GM19043 (cell line): ENCODE measurements at regions not wholly inside any gene's neighbourhood (a gene's known extent, or its start where the extent isn't known, plus 50 kb on each side); places are given as distances from the start of the nearest gene placed in this dataset.

Experiments
- ATAC-seq: cut with Tn5 transposase; IDR thresholded peaks from one replicate; pipeline ENCODE4 v1.9.1; 2021; ENCODE audit warnings: low read depth; ENCODE audit not compliant: unreplicated experiment

DNA sequence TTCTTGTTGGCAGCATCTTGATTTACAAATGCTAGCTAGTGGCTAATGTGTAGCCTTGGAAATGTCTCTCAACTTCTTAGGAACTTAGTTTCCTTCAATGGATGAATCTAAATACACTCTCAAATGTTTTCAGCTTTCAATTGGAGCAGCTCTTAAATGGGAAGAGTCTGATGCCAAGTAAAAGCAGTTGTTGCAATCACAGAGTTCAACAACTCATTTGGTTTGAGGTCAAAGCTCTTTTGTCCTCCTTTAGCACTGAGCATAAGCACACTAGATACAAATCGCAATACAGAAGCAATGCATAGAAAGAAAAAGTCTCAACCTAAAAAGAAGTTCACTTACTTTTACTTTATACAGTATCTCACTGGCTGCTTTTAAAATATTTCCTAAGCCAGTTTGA lies 986.1 kb upstream of the FLRT2 start:
- ATAC-seq = no peak

DNA sequence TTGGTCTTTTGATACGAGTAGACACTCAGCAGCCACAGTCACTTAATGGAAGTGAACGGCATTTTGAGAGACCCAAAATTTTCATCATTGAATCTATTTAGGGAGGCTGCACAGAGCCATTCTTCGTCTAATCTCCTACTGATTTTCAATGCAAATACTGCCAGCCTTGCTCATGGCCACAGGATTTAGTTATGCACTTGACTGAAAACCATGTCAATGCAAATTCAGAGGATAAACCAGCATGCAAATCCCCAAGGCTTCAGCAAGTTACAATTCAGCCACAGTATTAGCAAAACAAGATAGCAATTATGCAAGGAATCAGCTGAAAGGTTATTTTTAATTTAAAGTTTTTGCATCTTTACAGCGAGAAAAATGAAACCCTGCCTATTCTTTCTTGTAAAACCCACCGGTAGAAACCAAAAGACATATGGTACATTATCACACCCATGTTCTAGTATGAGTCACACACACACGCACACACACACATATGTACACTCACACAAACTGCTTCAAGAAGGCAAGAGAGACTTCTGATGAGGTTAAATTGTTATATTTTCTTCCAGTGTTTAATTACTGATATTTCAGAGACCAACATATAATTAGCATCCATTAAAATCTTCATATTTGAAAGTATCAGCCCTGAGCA lies 985.3 kb upstream of the FLRT2 start:
- no peak for ATAC-seq

DNA sequence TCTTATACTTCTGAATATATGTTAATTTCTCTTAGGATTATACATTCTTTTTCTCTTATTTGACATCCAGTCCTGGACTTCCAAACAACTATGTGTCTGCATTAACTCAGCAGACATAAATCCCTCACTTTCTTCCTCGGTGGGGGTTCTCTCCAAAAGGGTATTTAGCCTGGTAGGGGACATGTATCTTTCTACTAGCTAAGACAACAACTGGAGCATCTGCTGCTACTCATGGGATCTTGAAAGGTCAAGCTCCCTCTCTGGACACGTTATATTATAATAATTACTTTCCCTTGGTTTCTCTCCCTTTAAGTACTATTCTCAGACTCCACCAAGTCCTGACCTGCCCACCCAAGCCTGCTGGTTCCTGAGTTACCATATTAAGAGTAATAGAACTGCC lies 983.7 kb upstream of the FLRT2 start:
- ATAC-seq = no peak

DNA sequence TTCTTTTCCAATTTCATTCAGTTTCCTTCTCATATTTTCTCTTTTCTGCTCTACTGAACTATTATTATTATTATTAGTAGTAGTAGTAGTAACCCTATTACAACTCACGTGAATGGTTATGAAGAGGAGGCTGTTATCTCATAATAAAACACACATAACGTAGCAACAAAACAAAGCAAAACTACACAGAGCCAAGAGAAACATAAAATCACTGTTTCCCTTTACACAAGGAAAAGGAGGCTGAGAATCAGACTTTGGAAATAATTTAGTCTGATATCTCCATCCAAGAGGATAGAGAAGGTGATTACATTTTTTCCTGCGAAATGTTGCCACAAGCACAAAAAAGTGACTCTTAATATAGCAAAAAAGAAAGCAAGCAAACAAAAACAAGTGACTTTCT lies 975.8 kb upstream of the FLRT2 start:
- ATAC-seq = no peak

DNA sequence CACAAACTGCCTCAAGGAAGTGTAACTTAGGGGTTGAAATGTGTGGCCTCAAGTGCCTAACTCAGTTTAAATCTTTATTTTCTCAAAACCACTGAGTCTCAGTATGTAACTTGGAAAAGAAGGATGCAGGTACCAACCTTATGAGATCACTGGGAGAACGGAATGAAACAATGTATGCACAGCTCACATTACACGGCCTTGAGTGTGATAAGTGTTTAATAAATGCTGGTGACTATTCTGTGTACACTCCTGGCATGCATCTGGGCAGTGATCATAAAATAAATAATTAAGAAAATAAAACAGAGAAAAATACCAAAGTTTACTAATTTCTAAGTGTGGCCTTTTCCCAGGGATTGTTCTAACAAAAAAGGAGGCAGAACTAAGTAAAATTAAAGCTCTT lies 974.5 kb upstream of the FLRT2 start:
- no peak for ATAC-seq

DNA sequence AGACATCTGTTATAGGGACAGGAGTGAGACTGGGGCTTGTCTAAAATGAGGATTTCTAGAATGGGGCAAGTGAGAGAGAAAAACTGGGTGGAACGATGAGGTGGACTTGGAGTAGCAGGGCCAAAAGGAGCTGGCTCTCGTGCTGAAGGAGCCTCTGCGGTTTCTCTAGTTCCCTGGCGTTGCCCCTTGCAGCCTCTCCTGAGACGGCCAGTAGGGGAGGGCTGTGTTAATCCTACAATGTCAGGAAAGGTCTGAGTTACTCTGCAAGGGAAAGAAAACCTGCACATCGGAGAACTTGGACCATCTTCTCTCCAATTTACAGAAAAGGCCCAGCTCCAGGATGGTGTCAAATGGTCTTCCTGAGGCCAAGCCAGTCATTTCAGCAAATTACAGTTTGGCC lies 963.8 kb upstream of the FLRT2 start:
- no peak for ATAC-seq

DNA sequence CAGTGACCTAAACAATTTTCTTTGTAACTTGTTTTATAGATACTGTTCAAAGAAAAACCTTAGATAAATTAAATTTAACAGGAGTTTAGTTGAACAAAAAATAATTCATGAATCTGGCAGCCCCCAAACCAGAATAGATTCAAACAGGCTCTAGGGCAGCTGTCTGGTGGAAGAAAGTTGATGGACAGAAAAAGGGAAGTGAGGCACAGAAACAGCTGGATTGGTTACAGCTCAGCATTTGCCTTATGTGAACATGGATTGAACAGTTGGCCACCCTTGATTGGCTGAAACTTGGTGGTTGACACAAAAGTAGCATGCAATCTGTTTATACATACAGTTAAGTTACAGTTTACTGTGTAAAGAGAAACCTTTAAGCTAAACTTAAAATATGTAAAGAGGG lies 954.3 kb upstream of the FLRT2 start:
- no peak for ATAC-seq

DNA sequence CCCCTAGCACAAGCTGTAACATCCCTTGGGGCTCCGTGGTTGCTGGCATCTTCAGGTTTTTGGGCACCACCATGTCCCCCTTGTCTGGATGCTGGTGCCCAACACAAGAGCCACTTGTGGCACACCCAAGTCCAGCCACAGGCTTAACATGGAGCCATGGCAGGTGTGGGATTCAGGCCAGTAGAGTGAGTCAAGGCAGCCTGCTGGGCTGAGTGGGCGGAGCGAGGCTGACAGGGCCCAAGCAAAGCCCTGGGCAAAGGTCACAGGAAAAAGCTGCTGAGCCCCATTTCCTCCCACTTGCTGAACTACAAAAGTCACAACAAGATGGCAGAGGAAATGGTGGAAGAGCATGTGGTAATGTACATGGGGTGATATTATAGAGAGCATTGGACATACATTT lies 950.7 kb upstream of the FLRT2 start:
- no peak for ATAC-seq

DNA sequence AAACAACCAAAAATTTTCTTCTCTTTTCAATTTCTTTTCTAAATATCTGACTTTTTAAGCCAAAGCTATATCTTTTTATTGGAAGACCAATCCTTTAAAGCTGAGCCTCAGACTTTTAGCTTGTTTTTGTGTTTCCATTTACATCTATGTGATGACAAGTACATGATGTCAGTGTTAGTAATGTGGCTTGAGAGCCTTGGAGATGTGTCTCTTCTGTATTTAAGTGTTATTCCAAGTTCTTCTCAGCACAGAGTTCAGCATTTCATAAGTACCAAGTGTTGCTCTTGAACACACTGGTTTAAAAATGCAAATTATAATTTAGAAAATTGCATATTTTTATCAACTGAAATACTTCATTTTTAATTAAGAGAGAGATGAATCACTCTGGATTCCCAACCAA lies 948.9 kb upstream of the FLRT2 start:
- ATAC-seq = no peak

DNA sequence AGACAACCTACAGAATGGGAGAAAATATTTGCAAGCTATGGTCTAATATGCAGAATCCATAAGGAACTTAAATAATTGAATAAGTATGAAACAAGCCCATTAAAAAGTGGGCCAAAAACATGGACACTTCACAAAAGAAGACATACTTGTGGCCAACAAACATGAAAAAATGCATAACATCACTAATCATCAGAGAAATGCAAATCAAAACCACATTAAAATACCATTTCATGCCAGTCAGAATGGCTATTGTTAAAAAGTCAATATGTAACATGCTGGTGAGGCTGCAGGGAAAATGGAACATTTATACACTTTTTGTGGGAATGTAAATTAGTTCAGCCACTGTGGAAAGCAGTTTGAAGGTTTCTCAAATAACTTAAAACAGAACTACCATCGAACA lies 945.4 kb upstream of the FLRT2 start:
- ATAC-seq = no peak

DNA sequence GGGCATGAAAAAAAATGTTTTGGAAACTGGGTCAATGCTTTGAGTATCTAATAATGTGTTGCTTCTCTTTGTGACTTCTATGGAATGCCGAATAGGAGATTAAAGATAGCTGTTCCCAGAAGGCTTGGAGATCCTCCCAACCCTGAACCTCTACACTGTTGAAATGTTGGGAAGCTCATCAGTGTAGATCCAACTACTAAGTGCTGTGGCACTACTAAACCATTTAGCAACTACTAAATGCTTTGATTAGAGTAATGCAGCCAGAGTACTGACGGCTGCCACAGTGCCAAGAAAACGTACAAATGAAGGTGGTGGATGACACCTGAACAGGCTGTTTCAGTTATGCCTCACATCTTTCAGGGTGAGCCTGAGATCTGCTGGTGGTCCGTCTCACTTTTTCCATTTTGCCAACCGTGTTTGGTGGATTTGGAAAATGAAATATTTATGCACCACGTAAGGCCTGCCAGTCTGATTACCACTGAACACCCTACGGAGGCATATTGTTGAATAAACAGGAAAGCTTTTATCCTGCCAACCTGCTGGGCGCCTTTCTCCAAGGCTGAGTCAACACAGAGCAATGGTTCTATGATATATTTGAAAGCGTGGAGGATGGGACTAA lies 938.0 kb upstream of the FLRT2 start:
- no peak for ATAC-seq

DNA sequence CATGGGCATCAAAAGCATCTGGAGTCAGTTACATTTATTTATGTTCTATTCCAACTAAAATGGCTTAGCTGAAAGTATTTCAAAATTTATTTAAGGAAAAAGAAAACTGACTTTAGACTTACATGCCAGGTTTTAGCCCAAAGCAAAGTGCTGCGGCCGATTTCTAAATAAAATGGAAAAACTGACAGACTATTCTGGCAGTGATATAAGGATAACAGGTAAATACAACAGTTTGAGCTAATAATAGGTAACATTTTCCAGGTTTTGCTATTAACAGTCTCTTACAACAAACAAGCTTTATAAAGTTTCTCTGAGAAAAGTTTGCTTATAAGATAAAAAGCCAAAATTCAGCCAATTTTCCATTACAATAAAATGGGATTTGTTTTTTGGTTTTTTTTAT lies 937.2 kb upstream of the FLRT2 start:
- no peak for ATAC-seq

DNA sequence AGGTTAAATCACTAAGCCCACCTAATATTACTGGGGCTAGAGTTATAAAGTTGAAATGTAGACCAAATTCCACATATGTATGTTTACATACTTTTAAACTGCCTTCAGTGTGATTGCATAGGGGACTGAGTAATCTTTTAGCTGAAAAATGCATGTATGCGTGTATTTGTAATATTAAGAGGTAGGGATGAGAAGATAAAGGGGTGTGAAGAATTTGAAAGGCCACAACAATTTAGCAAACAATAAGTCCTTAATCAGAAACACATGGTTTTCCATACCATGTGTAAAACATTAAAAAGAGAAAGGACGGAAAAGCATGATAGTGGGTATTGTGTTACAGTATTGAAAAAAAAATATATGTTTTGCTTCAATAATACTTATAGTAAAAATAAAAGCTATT lies 919.9 kb upstream of the FLRT2 start:
- ATAC-seq = no peak

DNA sequence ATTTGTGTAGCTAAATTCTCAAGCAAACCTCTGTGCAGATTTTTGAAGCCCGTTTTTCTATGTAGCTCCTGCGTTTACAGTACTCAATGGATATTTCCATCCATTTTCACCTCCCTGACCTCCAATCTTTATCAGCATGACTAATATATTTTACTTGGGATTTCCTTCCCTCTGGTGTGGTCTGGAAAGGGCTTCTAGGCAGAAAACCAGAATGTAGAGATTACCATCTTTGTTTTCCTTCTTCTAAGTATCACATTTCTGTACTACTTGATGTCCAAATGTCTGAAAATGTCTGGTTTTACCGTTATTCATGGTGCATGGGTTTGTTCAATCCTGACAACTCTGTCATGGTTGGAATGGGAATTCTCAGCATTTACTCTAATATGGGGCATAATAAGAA lies 907.6 kb upstream of the FLRT2 start:
- ATAC-seq = no peak

DNA sequence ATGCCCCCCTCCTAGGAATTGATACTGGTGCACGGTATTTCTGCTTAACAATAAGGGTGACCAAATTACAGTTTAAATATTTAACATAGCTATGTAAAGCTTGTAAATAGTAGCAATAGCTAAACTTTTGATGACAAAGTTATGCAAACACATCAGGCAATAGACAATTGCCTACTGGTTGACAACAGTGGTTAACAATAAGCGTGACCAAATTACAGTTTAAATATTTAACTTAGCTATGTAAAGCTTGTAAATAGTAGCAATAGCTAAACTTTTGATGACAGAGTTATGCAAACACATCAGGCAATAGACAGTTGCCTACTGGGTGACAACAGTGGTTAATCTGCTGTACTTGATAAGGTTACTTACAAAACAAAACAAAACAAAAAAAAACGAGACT lies 886.5 kb upstream of the FLRT2 start:
- no peak for ATAC-seq

DNA sequence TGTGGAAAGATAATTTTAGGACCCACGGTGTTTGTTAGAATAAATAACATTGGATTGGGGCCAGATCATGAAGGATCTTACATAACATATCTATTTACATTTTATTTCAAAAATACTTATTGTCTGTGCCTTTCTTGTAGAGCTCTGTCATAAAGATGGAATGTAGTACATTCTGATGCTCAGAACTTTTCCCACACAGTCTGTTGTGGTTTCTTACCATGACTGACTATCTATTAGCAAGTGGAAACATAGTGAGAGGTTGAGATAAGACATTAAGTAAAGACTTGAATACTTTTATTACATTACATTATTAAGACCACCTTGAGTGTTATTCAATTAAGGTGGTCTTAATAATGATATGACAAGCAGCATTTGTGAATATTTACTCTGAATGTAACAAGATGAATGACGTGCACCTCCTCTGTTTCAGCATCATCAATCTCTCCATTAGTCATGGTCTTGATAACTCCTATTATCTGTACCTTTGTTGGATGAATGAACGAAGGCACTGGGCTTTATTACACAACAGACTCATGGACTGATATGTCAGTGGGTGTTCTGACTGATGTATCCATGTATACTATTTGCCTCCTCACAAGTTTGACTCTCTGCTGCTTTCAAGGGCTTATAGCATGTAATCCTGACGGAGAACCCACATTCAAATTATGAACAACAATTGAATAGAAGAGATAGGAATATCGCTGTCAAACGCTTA lies 883.0 kb upstream of the FLRT2 start:
- ATAC-seq = no peak

DNA sequence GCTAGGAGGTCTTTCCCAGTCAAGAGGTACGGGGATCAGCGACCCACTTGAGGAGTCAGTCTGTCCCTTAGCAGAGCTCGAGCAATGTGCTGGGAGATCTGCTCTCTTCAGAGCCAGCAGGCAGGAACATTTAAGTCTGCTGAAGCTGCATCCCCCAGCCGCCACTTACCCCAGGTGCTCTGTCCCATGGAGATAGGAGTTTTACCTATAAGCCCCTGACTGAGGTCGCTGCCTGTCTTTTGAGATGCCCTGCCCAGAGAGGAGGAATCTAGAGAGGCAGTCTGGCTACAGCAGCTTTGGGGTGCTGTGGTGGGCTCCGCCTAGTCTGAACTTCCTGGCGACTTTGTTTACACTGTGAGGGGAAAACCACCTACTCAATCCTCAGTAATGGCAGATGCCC lies 874.9 kb upstream of the FLRT2 start:
- ATAC-seq = no peak

DNA sequence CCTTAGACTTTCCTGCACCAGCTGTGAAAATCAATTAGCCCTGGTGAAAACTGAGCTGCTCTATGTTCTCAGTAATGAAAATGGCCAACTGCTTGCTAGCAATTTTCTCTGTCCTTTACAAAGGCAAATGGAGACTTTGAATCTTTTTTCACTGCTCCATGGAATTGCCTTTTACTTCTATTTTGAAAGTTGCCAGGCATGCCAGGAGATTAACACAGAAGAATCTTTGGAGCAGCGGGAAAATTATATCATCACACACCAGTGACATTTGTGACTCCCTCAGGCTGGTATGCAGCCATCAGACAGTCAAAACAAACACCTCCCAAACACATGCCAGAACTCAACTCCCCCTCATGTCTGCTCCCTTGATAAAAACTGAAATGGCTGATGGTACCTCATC lies 872.0 kb upstream of the FLRT2 start:
- no peak for ATAC-seq

DNA sequence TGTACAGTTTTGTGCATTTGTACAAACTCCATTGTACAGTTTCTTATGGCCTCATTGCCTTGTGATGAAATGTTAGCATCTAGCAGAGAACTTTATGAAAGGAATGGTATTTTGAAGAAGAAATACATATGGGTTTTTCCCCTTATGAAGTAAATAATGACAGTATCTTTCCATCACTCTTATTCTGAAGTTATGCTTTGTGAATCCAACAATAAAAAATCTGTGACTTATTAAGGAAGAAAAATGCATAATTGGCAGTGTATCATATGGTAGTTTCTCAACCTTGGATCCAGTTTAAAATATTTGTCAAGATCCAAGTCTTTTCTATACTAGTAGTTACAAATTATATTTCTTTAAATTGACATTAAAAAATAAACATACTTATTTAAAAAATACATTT lies 859.1 kb upstream of the FLRT2 start:
- ATAC-seq = no peak

DNA sequence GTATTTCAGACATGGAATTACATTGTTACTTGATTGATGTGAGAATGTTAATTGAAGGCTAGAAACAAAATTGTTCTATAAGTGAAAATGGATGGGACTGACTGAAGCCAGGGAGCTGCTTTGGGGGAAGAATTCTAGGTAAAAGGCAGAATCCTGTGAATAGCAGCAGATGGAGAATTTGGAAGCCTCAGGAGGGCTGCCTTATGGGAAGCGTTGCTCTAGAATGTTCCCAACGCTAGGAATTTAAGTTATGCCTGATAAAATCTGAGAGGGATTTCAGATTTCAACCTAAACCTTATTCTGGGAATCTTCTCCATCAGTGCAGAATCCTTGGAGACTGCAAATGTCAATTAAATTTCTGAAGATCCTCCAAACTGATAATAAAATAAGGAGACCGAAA lies 858.2 kb upstream of the FLRT2 start:
- no peak for ATAC-seq

DNA sequence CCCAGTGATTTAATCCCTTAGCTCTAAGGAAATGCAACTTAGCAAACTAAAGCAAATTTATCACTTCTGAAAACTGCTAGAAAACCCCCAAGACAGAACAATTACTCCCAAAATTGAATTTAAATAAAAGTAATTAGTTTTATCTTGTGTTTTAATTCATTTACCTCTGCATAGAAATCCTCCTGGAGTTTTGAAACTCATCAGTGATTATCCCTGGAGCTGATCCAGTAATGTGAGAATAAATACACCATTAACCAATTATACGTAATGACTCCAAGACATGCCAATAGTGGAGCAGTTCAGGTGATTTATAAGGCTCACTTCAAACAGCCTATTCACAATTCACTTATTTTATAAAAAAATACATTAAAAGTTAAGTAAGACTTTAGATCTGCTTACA lies 855.3 kb upstream of the FLRT2 start:
- ATAC-seq = no peak

DNA sequence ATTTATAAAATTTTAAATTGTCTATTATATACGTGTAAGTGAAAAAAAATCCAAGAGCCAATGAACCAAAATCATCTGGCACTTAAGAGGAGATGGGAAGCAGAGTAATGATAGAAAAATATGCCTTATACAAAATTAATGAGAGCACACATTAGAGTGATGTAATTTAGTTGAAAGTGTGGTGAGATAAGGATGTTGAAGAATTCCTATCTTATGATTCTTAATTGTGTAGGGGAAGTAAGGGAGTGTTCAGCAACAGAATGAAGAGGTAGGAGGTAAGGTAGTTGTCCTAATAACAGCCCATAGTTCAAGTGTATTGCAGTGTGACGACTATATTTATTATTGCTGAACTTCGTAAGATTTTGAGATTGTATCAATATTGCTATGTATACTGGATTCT lies 843.4 kb upstream of the FLRT2 start:
- ATAC-seq = no peak
